Mesenteric fat pad (tissue), 1 donor: ENCODE measurements at regions not wholly inside any gene's neighbourhood (a gene's known extent, or its start where the extent isn't known, plus 50 kb on each side); places are given as distances from the start of the nearest gene placed in this dataset.
A peak's percentile ranks its signal among the peaks of the same experiment; 100 is the strongest.
"Not testable (repeated sequence)": the region's sequence is repeated elsewhere in the genome, so short reads cannot be mapped to it uniquely, and the experiment has no call there.

Experiments
- DNase-seq: peaks from one replicate; pipeline ENCODE4 v3.0.0-alpha.2; 2020; ENCODE audit warnings: low spot score
- donor health status: DM: yes; HTN: yes; CAD: no.

GRCh38 chr20:63145156-63145555 lies 70.8 kb downstream of the YTHDF1 start:
- no peak for DNase-seq

- no peak for DNase-seq
Observed at GRCh38 chr20:63142933-63143332, 73.0 kb downstream of the YTHDF1 start.

GRCh38 chr20:63141531-63141930 lies 74.4 kb downstream of the YTHDF1 start:
- DNase-seq, result no peak

GRCh38 chr20:63140514-63141433 lies 75.2 kb downstream of the YTHDF1 start:
- no peak for DNase-seq

GRCh38 chr20:63139837-63140236 lies 76.1 kb downstream of the YTHDF1 start:
- no peak for DNase-seq

GRCh38 chr20:63139356-63139755 lies 76.6 kb downstream of the YTHDF1 start:
- no peak for DNase-seq

GRCh38 chr20:63138855-63139341 lies 77.0 kb downstream of the YTHDF1 start:
- no peak for DNase-seq

- no peak for DNase-seq
Observed at GRCh38 chr20:63137851-63138415, 78.0 kb downstream of the YTHDF1 start.

GRCh38 chr20:63136296-63136695 lies 79.6 kb downstream of the YTHDF1 start:
- no peak for DNase-seq

GRCh38 chr20:63135411-63135810 lies 80.5 kb downstream of the YTHDF1 start:
- no peak for DNase-seq

GRCh38 chr20:63134711-63135361 lies 81.1 kb downstream of the YTHDF1 start:
- DNase-seq, result not testable (repeated sequence)

GRCh38 chr20:63134201-63134612 lies 81.7 kb downstream of the YTHDF1 start:
- no peak for DNase-seq

- DNase-seq, result peak; percentile 69
Observed at GRCh38 chr20:63133481-63134091, 82.3 kb downstream of the YTHDF1 start.

GRCh38 chr20:63132715-63133471 lies 83.0 kb downstream of the YTHDF1 start:
- peak; percentile 86 for DNase-seq

- peak; percentile 67 for DNase-seq
Observed at GRCh38 chr20:63132131-63132714, 83.7 kb downstream of the YTHDF1 start.

GRCh38 chr20:63130658-63131577 lies 85.0 kb downstream of the YTHDF1 start:
- DNase-seq, result peak; percentile 72

GRCh38 chr20:63129991-63130657 lies 85.8 kb downstream of the YTHDF1 start:
- peak; percentile 53 for DNase-seq

- peak; percentile 43 for DNase-seq
Observed at GRCh38 chr20:63129376-63129965, 86.5 kb downstream of the YTHDF1 start.
